ENCODE measurements at regions not wholly inside any gene's neighbourhood (a gene's known extent, or its start where the extent isn't known, plus 50 kb on each side); places are given as distances from the start of the nearest gene placed in this dataset.
"Not testable (repeated sequence)": the region's sequence is repeated elsewhere in the genome, so short reads cannot be mapped to it uniquely, and the experiment has no call there.

GRCh38 chr11:29166306-29166705 lies 850.5 kb downstream of the KCNA4 start:
- DNase-seq, result no peak

DNA sequence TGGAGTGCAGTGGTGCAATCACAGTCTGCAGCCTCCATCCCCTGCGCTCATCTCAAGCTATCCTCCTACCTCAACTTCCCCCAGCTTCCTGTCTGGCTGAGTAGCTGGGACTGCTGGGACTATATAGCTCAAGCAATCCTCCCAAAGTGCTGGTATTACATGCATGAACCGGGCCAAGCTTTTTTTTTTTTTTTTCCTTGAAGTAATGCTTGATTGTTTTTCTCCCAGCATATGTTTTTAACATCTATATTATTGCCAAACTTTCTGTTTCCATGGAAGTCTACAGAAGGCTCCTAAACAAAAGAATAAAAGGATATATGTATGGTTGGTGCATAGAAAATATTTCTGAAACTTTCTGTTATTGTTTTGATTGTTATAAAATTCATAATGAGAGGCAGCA lies 853.6 kb downstream of the KCNA4 start:
- DNase-seq, result peak in 2 of 3 donors; percentile 27 to 61

- no peak for DNase-seq
These were observed 854.3 kb downstream of the KCNA4 start for GRCh38 chr11:29162491-29162890.

DNA sequence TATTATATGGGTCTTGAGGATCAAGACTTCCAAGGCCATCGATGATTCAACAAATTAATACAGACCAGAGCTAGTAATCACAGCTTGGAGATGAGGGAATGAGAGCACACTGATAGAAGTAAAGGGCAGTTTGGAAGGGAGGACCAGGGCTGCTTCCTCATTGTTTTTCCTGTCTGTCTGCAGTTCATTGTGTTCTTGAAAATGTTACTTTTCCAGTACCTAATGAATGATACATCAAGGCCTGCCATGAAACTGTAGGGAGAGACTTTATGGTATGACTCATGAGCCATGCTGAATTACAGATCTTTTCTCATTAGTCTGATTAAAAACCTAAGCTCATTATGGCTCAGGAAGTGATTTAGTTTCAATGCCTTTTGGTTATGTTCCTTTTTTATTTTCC lies 855.6 kb downstream of the KCNA4 start:
- DNase-seq, result no peak

GRCh38 chr11:29159552-29160465 lies 857.0 kb downstream of the KCNA4 start:
- peak; percentile 23 to 54 (median 54) for DNase-seq

DNA sequence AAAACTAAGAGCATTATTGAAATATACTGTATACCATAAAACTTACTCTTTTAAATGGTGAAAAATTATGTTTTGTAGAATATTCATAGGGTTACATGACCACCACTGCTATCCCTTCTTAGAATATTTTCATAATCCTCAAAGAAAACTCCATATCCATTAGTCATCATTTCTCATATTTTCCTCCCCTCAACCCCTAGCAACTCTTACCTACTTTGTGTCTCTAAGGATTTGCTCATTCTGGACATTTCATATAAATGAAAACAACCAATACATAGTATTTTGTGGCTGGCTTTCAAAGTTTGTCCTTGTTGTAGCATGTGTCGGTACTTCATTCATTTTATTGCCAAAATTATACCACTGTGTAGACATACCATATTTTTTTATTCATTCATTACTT lies 863.8 kb downstream of the KCNA4 start:
- DNase-seq, result no peak

DNA sequence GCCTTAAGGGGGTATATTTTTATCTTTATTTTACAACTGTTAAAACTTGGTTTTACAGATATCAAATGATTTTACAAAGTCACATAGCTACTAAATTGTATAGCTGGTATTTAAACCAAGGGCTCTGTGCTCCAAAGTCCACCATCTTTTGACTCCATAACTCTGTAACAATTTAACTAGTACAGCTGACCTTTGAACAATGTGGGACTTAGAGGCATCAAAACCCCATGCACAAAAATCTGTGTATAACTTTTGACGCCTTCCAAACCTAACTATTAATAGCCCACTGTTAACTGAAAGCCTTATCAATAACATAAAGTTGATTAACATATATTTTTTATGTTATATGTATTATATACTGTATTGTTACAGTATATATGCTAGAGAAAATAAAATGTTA lies 874.3 kb downstream of the KCNA4 start:
- not testable (repeated sequence) for DNase-seq

DNA sequence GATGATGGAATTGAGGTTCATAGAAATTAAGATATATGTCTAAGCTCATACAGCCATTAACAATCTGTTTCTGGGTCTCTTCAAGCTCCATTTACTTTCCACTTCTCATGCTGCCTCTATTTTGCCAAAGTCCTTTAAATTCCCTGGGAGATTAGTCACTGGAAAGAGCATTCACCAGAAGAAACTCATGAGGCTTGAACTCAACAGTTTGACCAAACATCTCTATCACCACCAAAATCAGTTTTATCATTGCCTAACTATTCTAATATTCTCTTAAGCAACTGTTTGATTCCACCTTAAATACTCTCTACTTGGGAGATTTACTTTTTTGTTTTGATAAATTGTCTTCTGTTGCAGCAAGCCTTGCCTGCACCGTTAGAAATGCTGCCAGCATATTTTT lies 881.3 kb downstream of the KCNA4 start:
- peak in 1 of 3 donors; percentile 43 for DNase-seq

DNA sequence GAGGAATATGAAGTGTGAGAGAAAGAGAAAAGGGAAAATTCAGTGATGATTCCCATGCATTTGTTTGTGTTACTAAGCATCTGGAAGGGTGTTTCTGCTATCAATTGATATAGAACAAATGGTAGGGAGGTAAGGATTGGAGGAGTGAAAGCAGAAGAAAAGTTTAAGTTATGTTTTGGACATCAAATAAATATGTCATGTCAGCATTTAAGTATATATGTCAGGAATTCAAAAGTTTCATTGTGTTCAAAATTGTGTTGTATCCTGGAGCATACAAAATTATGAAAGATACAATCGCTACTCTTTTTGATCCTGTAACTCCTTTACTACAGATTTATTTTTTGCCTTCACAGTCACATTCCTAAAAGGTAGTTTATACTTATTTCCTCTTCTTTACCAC lies 885.8 kb downstream of the KCNA4 start:
- DNase-seq, result no peak

- DNase-seq, result peak in 2 of 3 donors; percentile 1 to 24
These were observed 887.0 kb downstream of the KCNA4 start for GRCh38 chr11:29129844-29130243.

DNA sequence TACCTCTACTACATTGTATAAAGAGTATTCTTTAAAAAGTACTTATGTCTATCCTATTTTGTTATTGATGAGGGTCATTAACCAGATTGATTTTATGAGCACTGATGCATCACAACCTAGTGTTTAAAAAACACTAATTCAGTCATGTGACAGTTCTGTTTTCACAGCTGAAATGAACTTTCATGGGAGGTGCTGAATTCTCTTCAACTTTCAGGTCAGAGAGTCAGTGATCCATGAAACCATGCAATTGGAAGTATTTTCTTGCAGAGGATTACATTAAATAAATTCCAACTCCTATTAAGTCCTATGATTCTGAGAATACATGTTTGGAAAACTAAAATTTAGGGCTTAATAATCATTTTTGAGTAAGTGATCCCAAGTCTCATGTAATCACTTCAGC lies 889.4 kb downstream of the KCNA4 start:
- DNase-seq, result no peak

DNA sequence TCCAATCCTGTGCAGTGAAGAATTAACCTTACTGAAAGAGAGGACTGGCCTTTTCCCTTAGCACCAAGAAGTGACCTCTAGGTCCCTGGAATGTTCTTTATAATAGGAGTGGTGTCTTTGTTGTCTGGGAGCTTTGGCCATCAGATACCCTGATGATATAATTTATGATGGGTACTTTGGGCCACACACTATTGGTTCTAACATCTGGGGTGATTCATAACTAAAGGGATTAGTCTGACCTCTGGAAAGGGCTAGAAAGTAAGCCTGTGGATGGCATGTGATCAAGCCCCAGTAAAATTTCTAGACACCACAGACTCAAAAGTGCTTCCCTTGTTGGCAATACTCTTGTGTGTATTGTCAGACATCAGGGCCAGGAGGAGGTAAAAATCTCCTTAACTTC lies 891.2 kb downstream of the KCNA4 start:
- no peak for DNase-seq

- DNase-seq, result no peak
These were observed 892.4 kb downstream of the KCNA4 start for GRCh38 chr11:29124470-29124869.

- peak; percentile 9 to 42 (median 39) for DNase-seq
These were observed 896.9 kb downstream of the KCNA4 start for GRCh38 chr11:29119707-29120618.

DNA sequence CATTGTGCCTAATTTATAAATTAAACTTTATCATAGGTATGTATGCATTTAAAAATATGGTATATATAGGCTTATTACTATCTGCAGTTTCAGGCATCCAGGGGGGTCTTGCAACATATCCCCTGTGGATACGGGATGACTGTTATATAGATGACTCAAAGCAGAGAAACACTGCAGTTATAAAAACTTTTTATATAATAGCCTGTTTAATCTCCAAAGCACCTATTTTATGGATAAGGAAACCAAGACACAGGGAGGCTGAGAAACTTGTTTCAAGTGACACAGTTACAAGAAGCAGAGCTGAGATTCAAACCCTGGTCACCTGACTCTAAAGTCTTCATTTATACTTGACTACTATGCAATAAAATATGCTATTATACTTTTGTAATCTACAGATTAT lies 897.7 kb downstream of the KCNA4 start:
- DNase-seq, result no peak

DNA sequence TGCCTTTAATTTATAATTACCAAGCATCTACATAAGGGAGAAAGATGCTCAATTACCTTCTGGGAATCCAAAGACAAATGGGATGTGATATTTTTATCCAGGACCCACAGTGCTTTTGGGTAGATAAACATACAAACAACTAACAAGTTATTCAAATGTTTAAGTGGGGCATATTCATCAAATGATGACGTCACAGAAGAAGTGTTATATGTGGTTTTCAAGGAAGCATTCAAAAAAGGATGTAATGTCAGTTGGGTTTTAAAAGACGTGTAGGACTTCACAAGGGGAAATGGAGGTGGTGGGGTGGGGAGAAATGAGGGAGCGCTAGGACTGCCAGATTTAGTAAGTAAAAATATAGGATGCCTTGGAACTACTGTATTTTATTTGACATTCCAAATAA lies 915.9 kb downstream of the KCNA4 start:
- DNase-seq, result no peak

- no peak for DNase-seq
These were observed 921.0 kb downstream of the KCNA4 start for GRCh38 chr11:29095821-29096220.

GRCh38 chr11:29093416-29094120 lies 923.3 kb downstream of the KCNA4 start:
- peak in 1 of 3 donors; percentile 17 for DNase-seq

GRCh38 chr11:29087200-29087812 lies 929.5 kb downstream of the KCNA4 start:
- DNase-seq, result no peak

DNA sequence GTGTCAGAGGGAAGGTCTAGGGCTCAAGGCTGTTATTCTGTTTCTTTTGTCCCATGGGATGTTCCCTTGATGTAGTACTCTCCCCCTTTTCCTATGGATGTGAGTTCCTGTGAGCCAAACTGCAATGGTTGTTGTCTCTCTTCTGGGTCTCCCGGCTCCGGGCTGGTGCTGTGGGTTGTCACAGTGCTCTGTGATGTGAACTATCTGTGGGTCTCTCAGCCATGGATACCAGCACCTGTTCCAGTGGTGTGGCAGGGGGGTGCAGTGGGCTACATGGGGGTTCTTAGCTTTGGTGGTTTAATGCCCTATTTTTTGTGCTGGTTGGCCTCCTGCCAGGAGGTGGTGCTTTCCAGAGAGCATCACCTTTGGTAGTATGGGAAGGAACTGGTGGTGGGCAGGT lies 941.1 kb downstream of the KCNA4 start:
- no peak for DNase-seq

GRCh38 chr11:29063630-29064361 lies 953.0 kb downstream of the KCNA4 start:
- no peak for DNase-seq
